SU-DHL-6 (cell line): ENCODE measurements at regions not wholly inside any gene's neighbourhood (a gene's known extent, or its start where the extent isn't known, plus 50 kb on each side); places are given as distances from the start of the nearest gene placed in this dataset.

Experiments
- H2AFZ ChIP-seq: fragments of 200-600 bp; sonication (generic); 2 replicates; pipeline ENCODE4 v1.6.1; 2014; ENCODE audit warnings: low read depth, mild to moderate bottlenecking, moderate library complexity, mixed read lengths, antibody characterized with exemption, low read length; ENCODE audit not compliant: severe bottlenecking
- H3F3A ChIP-seq: fragments of 200-600 bp; shearing (Covaris generic); 2 replicates; pipeline ENCODE4 v1.6.0; 2016; ENCODE audit warnings: antibody characterized with exemption, mild to moderate bottlenecking; ENCODE audit not compliant: insufficient read depth
- H3K27ac ChIP-seq: fragments of 200-600 bp; sonication (generic); 2 replicates; pipeline ENCODE4 v1.5.1; 2016; ENCODE audit warnings: low read depth, mild to moderate bottlenecking, low read length, moderate library complexity, mixed read lengths
- H3K27me3 ChIP-seq: fragments of 200-600 bp; sonication (generic), shearing (Covaris generic); 2 replicates; pipeline ENCODE4 v1.6.0; 2014; ENCODE audit warnings: mild to moderate bottlenecking, low read length
- H3K36me3 ChIP-seq: fragments of 200-600 bp; sonication (generic); 2 replicates; pipeline ENCODE4 v1.6.1; 2014; ENCODE audit warnings: mild to moderate bottlenecking, low read length, mixed read lengths
- H3K4me2 ChIP-seq: fragments of 300-600, 200-600 bp; shearing (Covaris generic), sonication (generic); 2 replicates; pipeline ENCODE4 v1.6.0; 2014; ENCODE audit warnings: low read length, low read depth, mild to moderate bottlenecking; ENCODE audit not compliant: poor library complexity, severe bottlenecking
- H3K4me3 ChIP-seq: fragments of 200-600 bp; sonication (generic); 2 replicates; pipeline ENCODE4 v1.5.1; 2014; ENCODE audit warnings: antibody characterized with exemption, low read length, mild to moderate bottlenecking, mixed read lengths; ENCODE audit not compliant: insufficient read depth, poor library complexity, severe bottlenecking
- H3K79me2 ChIP-seq: fragments of 200-600 bp; sonication (generic); 2 replicates; pipeline ENCODE4 v1.6.1; 2014; ENCODE audit warnings: mild to moderate bottlenecking, low read length, moderate library complexity; ENCODE audit not compliant: insufficient read depth
- H3K9ac ChIP-seq: fragments of 200-600 bp; sonication (generic); 2 replicates; pipeline ENCODE4 v1.7.0; 2014; ENCODE audit warnings: mild to moderate bottlenecking, low read length
- H3K9me2 ChIP-seq: fragments of 200-600 bp; sonication (generic); replicated peaks from 2 replicates; pipeline ENCODE4 v1.6.1; 2014; ENCODE audit warnings: low read length; ENCODE audit not compliant: insufficient read depth
- H3K9me3 ChIP-seq: fragments of 200-600 bp; sonication (generic); 2 replicates; pipeline ENCODE4 v1.6.1; 2014; ENCODE audit warnings: low read length, mixed read lengths; ENCODE audit not compliant: insufficient read depth
- H4K20me1 ChIP-seq: fragments of 200-600 bp; sonication (generic); 2 replicates; pipeline ENCODE4 v1.6.1; 2014; ENCODE audit warnings: low read depth, mild to moderate bottlenecking, antibody characterized with exemption, low read length, moderate library complexity, mixed read lengths
- CTCF ChIP-seq: fragments of 200-600 bp; sonication (generic); IDR thresholded peaks from one replicate; pipeline ENCODE4 v1.5.1; 2017; ENCODE audit warnings: antibody characterized with exemption, mild to moderate bottlenecking, low read length, moderate library complexity; ENCODE audit not compliant: insufficient read depth, poor library complexity, severe bottlenecking
- EZH2phosphoT487 ChIP-seq: fragments of 200-600 bp; sonication (generic), shearing (Covaris generic); conservative IDR thresholded peaks from 2 replicates; pipeline ENCODE4 v1.6.1; 2018; ENCODE audit warnings: mild to moderate bottlenecking, antibody characterized with exemption, low read length, moderate library complexity, mixed read lengths

GRCh38 chr3:135452881-135453280 lies 512.6 kb upstream of the PPP2R3A start:
- H3F3A ChIP-seq: no peaks in the 10 kb centered on the region
- no peaks in the 10 kb centered on the region for H4K20me1 ChIP-seq
- no peak overlapping the region for H3K4me3 ChIP-seq
- no peak overlapping the region for H3K27ac ChIP-seq
- H3K79me2 ChIP-seq: no peaks in the 10 kb centered on the region
- no peak overlapping the region for H3K4me2 ChIP-seq
- no peak overlapping the region for H3K9ac ChIP-seq
- no peaks in the 10 kb centered on the region for H3K27me3 ChIP-seq
- H2AFZ ChIP-seq: no peak overlapping the region
- TF ChIP-seq CTCF: no peak
- TF ChIP-seq EZH2phosphoT487: no peak
- H3K36me3 ChIP-seq: no peaks in the 10 kb centered on the region
- no peaks in the 10 kb centered on the region for H3K9me3 ChIP-seq
- H3K9me2 ChIP-seq: no peaks in the 10 kb centered on the region

GRCh38 chr3:135453326-135453725 lies 512.2 kb upstream of the PPP2R3A start:
- Histone ChIP-seq H3K9me3 (no peaks in the 10 kb centered on the region), H3K9me2 (no peaks in the 10 kb centered on the region), H2AFZ (no peak overlapping the region), H3K4me3 (no peak overlapping the region), H3K9ac (no peak overlapping the region), H3K4me2 (no peak overlapping the region), H3F3A (no peaks in the 10 kb centered on the region), H3K27me3 (no peaks in the 10 kb centered on the region), H4K20me1 (no peaks in the 10 kb centered on the region), H3K79me2 (no peaks in the 10 kb centered on the region), H3K27ac (no peak overlapping the region), H3K36me3 (no peaks in the 10 kb centered on the region)
- no peak for TF ChIP-seq CTCF
- TF ChIP-seq EZH2phosphoT487: no peak

- no peak overlapping the region for H3K27ac ChIP-seq
- H3K27me3 ChIP-seq: no peaks in the 10 kb centered on the region
- no peaks in the 10 kb centered on the region for H3K79me2 ChIP-seq
- no peak overlapping the region for H3K4me2 ChIP-seq
- no peak for TF ChIP-seq EZH2phosphoT487
- no peaks in the 10 kb centered on the region for H3F3A ChIP-seq
- H3K9ac ChIP-seq: no peak overlapping the region
- no peaks in the 10 kb centered on the region for H3K36me3 ChIP-seq
- no peaks in the 10 kb centered on the region for H3K9me2 ChIP-seq
- no peak overlapping the region for H2AFZ ChIP-seq
- H3K9me3 ChIP-seq: no peaks in the 10 kb centered on the region
- H4K20me1 ChIP-seq: no peaks in the 10 kb centered on the region
- H3K4me3 ChIP-seq: no peak overlapping the region
Measured at GRCh38 chr3:135454890-135455289, 510.6 kb upstream of the PPP2R3A start.

GRCh38 chr3:135456108-135456790 lies 509.3 kb upstream of the PPP2R3A start:
- Histone ChIP-seq H3K36me3 (no peaks in the 10 kb centered on the region), H3K4me2 (no peak overlapping the region), H2AFZ (no peak overlapping the region), H3K9ac (no peak overlapping the region), H3K27ac (no peak overlapping the region), H3F3A (no peaks in the 10 kb centered on the region), H3K27me3 (no peaks in the 10 kb centered on the region), H3K9me2 (no peaks in the 10 kb centered on the region), H4K20me1 (no peaks in the 10 kb centered on the region), H3K9me3 (no peaks in the 10 kb centered on the region), H3K4me3 (no peak overlapping the region), H3K79me2 (no peaks in the 10 kb centered on the region)
- no peak for TF ChIP-seq EZH2phosphoT487
- TF ChIP-seq CTCF: no peak
